ENCODE measurements at regions not wholly inside any gene's neighbourhood (a gene's known extent, or its start where the extent isn't known, plus 50 kb on each side); places are given as distances from the start of the nearest gene placed in this dataset.

- no peak for FAIRE-seq
Measured at GRCh38 chr7:35533902-35534301, 161.0 kb downstream of the HERPUD2 start.

- no peak for FAIRE-seq
Measured at GRCh38 chr7:35530124-35531109, 164.5 kb downstream of the HERPUD2 start.

- no peak for FAIRE-seq
Measured at GRCh38 chr7:35529713-35530112, 165.2 kb downstream of the HERPUD2 start.

GRCh38 chr7:35528381-35528977 lies 166.5 kb downstream of the HERPUD2 start:
- no peak for FAIRE-seq

- FAIRE-seq: no peak
Measured at GRCh38 chr7:35526645-35527044, 168.3 kb downstream of the HERPUD2 start.

GRCh38 chr7:35524112-35524804 lies 170.7 kb downstream of the HERPUD2 start:
- FAIRE-seq: no peak

GRCh38 chr7:35523292-35523691 lies 171.6 kb downstream of the HERPUD2 start:
- no peak for FAIRE-seq

GRCh38 chr7:35522697-35523096 lies 172.2 kb downstream of the HERPUD2 start:
- FAIRE-seq: no peak

- FAIRE-seq: no peak
Measured at GRCh38 chr7:35521941-35522340, 173.0 kb downstream of the HERPUD2 start.

GRCh38 chr7:35520810-35521625 lies 173.9 kb downstream of the HERPUD2 start:
- FAIRE-seq: no peak

- FAIRE-seq: peak; percentile 33
Measured at GRCh38 chr7:35519971-35520809, 174.7 kb downstream of the HERPUD2 start.

GRCh38 chr7:35518767-35519166 lies 176.2 kb downstream of the HERPUD2 start:
- no peak for FAIRE-seq

GRCh38 chr7:35516498-35516897 lies 178.4 kb downstream of the HERPUD2 start:
- no peak for FAIRE-seq

GRCh38 chr7:35513828-35514227 lies 181.1 kb downstream of the HERPUD2 start:
- FAIRE-seq: no peak

GRCh38 chr7:35513195-35513594 lies 181.7 kb downstream of the HERPUD2 start:
- no peak for FAIRE-seq

- FAIRE-seq: no peak
Measured at GRCh38 chr7:35512716-35513115, 182.2 kb downstream of the HERPUD2 start.

- FAIRE-seq: no peak
Measured at GRCh38 chr7:35508623-35509400, 186.1 kb downstream of the HERPUD2 start.

GRCh38 chr7:35505066-35505465 lies 189.9 kb downstream of the HERPUD2 start:
- no peak for FAIRE-seq

- FAIRE-seq: no peak
Measured at GRCh38 chr7:35504365-35504764, 190.6 kb downstream of the HERPUD2 start.

- no peak for FAIRE-seq
Measured at GRCh38 chr7:35501681-35502080, 193.3 kb downstream of the HERPUD2 start.

- no peak for FAIRE-seq
Measured at GRCh38 chr7:35499226-35499625, 195.7 kb downstream of the HERPUD2 start.
